H9 (cell line): ENCODE measurements at regions not wholly inside any gene's neighbourhood (a gene's known extent, or its start where the extent isn't known, plus 50 kb on each side); places are given as distances from the start of the nearest gene placed in this dataset.
A peak's percentile ranks its signal among the peaks of the same experiment; 100 is the strongest.

ENCODE experiments used
- DNase-seq: peaks from one replicate; pipeline ENCODE4 v3.0.0-alpha.2; 2017
- H2AFZ ChIP-seq: one replicate; pipeline ENCODE4 v1.6.1; 2013; ENCODE audit warnings: mild to moderate bottlenecking, low read length, control low read depth, moderate library complexity
- H2AK5ac ChIP-seq: 2 replicates; pipeline ENCODE4 v1.6.1; 2013; ENCODE audit warnings: low read length, control low read depth, mixed read lengths; ENCODE audit not compliant: insufficient read length
- H2BK120ac ChIP-seq: one replicate; pipeline ENCODE4 v1.6.1; 2013; ENCODE audit warnings: low read depth, mild to moderate bottlenecking, low read length, control low read depth, inconsistent platforms; ENCODE audit not compliant: poor library complexity, severe bottlenecking
- H2BK12ac ChIP-seq: 2 replicates; pipeline ENCODE4 v1.6.1; 2013; ENCODE audit warnings: low read length, control low read depth, mixed read lengths, low read depth; ENCODE audit not compliant: insufficient read length
- H2BK15ac ChIP-seq: 2 replicates; pipeline ENCODE4 v1.6.1; 2013; ENCODE audit warnings: low read depth, low read length, control low read depth
- H2BK20ac ChIP-seq: one replicate; pipeline ENCODE4 v1.6.1; 2013; ENCODE audit warnings: low read depth, mild to moderate bottlenecking, low read length, control low read depth, inconsistent platforms; ENCODE audit not compliant: poor library complexity, severe bottlenecking
- H2BK5ac ChIP-seq: 2 replicates; pipeline ENCODE4 v1.6.1; 2013; ENCODE audit warnings: low read length, control low read depth, mixed read lengths; ENCODE audit not compliant: insufficient read length
- H3K14ac ChIP-seq: 2 replicates; pipeline ENCODE4 v1.6.1; 2013; ENCODE audit warnings: low read length, control low read depth; ENCODE audit not compliant: insufficient read depth
- H3K18ac ChIP-seq: 2 replicates; pipeline ENCODE4 v1.6.1; 2013; ENCODE audit warnings: low read depth, mild to moderate bottlenecking, mixed read lengths, low read length, control low read depth; ENCODE audit not compliant: insufficient read length
- H3K23ac ChIP-seq: 2 replicates; pipeline ENCODE4 v1.6.1; 2013; ENCODE audit warnings: low read length, control low read depth, mixed read lengths, low read depth; ENCODE audit not compliant: insufficient read length
- H3K23me2 ChIP-seq: 2 replicates; pipeline ENCODE4 v1.6.1; 2013; ENCODE audit warnings: low read depth, mild to moderate bottlenecking, mixed read lengths, low read length, control low read depth; ENCODE audit not compliant: insufficient read length, poor library complexity, severe bottlenecking
- H3K27ac ChIP-seq: 2 replicates; pipeline ENCODE4 v1.5.1; 2013; ENCODE audit warnings: low read length, control low read depth, mixed read lengths, low read depth; ENCODE audit not compliant: insufficient read length
- H3K27me3 ChIP-seq: 2 replicates; pipeline ENCODE4 v1.6.1; 2013; ENCODE audit warnings: low read length, control low read depth, inconsistent platforms; ENCODE audit not compliant: insufficient read depth
- H3K4ac ChIP-seq: 2 replicates; pipeline ENCODE4 v1.6.1; 2013; ENCODE audit warnings: low read depth, mild to moderate bottlenecking, control low read depth, inconsistent platforms, low read length, moderate library complexity
- H3K4me1 ChIP-seq: 2 replicates; pipeline ENCODE4 v1.6.1; 2013; ENCODE audit warnings: low read length, control low read depth, inconsistent platforms; ENCODE audit not compliant: insufficient read depth
- H3K4me2 ChIP-seq: 2 replicates; pipeline ENCODE4 v1.6.1; 2013; ENCODE audit warnings: low read length, control low read depth, mixed read lengths; ENCODE audit not compliant: insufficient read length, insufficient read depth
- H3K56ac ChIP-seq: 2 replicates; pipeline ENCODE4 v1.6.1; 2013; ENCODE audit warnings: low read depth, mild to moderate bottlenecking, mixed read lengths, low read length, control low read depth; ENCODE audit not compliant: insufficient read length
- H3K79me1 ChIP-seq: 2 replicates; pipeline ENCODE4 v1.6.1; 2013; ENCODE audit warnings: low read depth, mild to moderate bottlenecking, moderate library complexity, low read length, control low read depth, inconsistent platforms; ENCODE audit not compliant: insufficient read depth, poor library complexity, severe bottlenecking
- H3K79me2 ChIP-seq: 2 replicates; pipeline ENCODE4 v1.6.1; 2013; ENCODE audit warnings: low read length, control low read depth, inconsistent platforms; ENCODE audit not compliant: insufficient read depth
- H3K9ac ChIP-seq: 2 replicates; pipeline ENCODE4 v1.6.1; 2013; ENCODE audit warnings: low read length, control low read depth, mixed read lengths; ENCODE audit not compliant: insufficient read length; ENCODE audit errors: extremely low read depth
- H3K9me3 ChIP-seq: one replicate; pipeline ENCODE4 v1.6.1; 2013; ENCODE audit warnings: low read depth, low read length, inconsistent platforms; ENCODE audit not compliant: control insufficient read depth
- H3T11ph ChIP-seq: one replicate; pipeline ENCODE4 v1.6.1; 2013; ENCODE audit warnings: mild to moderate bottlenecking, low read length, control low read depth, inconsistent platforms
- H4K20me1 ChIP-seq: one replicate; pipeline ENCODE4 v1.6.1; 2013; ENCODE audit not compliant: control insufficient read depth, insufficient read length, insufficient read depth
- H4K5ac ChIP-seq: 2 replicates; pipeline ENCODE4 v1.6.1; 2013; ENCODE audit warnings: low read depth, mild to moderate bottlenecking, mixed read lengths, low read length, control low read depth; ENCODE audit not compliant: insufficient read length
- H4K8ac ChIP-seq: replicated peaks from 2 replicates; pipeline ENCODE4 v1.6.1; 2013; ENCODE audit warnings: low read length, control low read depth, mixed read lengths, low read depth; ENCODE audit not compliant: insufficient read length
- H4K91ac ChIP-seq: 2 replicates; pipeline ENCODE4 v1.6.1; 2013; ENCODE audit warnings: low read depth, mild to moderate bottlenecking, moderate library complexity, mixed read lengths, low read length, control low read depth; ENCODE audit not compliant: insufficient read length
- H3K27ac Mint-ChIP-seq, 3 experiments: 2 replicates in 2 of 3; 3 replicates in 1 of 3; pipeline ENCODE4 v1.8.0; 2020 to 2021; ENCODE audit warnings: mixed read lengths in 3 of 3, mild to moderate bottlenecking in 1 of 3, moderate library complexity in 1 of 3
- H3K27me3 Mint-ChIP-seq: 2 replicates; pipeline ENCODE4 v1.8.0; 2021; ENCODE audit warnings: low read depth, mild to moderate bottlenecking, moderate library complexity, mixed read lengths
- H3K36me3 Mint-ChIP-seq, 3 experiments: 2 replicates in 2 of 3; 3 replicates in 1 of 3; pipeline ENCODE4 v1.8.0; 2020 to 2021; ENCODE audit warnings: low read depth in 3 of 3, mixed read lengths in 3 of 3; ENCODE audit not compliant: insufficient read depth in 1 of 3
- H3K4me1 Mint-ChIP-seq, 2 experiments: 2 replicates each; pipeline ENCODE4 v1.8.0; 2020; ENCODE audit warnings: mixed read lengths in 2 of 2
- H3K4me3 Mint-ChIP-seq, 2 experiments: 2 replicates in 1 of 2; 3 replicates in 1 of 2; pipeline ENCODE4 v1.8.0; 2020 to 2021; ENCODE audit warnings: mild to moderate bottlenecking in 2 of 2, mixed read lengths in 2 of 2, moderate library complexity in 1 of 2
- H3K9me3 Mint-ChIP-seq, 2 experiments: 2 replicates in 1 of 2; 3 replicates in 1 of 2; pipeline ENCODE4 v1.8.0; 2020; ENCODE audit warnings: mild to moderate bottlenecking in 2 of 2, mixed read lengths in 2 of 2, moderate library complexity in 1 of 2
- WGBS: extraction: QIAGEN DNeasy Blood & Tissue Kit; methylation state at CpG from one replicate; pipeline ENCODE4 v1.1.7; 2013; ENCODE audit warnings: missing lambda C conversion rate, low lambda C conversion rate, mixed read lengths; ENCODE audit not compliant: insufficient read length; ENCODE audit errors: extremely low coverage; 5-methylcytosine and 5-hydroxymethylcytosine counted together
- TF ChIP-seq, protein P1 (sequence below): fragments of 200-600 bp; sonication (generic); conservative IDR thresholded peaks from 3 replicates; pipeline ENCODE4 v1.8.0; 2021; ENCODE audit warnings: antibody characterized with exemption, mild to moderate bottlenecking

DNA sequence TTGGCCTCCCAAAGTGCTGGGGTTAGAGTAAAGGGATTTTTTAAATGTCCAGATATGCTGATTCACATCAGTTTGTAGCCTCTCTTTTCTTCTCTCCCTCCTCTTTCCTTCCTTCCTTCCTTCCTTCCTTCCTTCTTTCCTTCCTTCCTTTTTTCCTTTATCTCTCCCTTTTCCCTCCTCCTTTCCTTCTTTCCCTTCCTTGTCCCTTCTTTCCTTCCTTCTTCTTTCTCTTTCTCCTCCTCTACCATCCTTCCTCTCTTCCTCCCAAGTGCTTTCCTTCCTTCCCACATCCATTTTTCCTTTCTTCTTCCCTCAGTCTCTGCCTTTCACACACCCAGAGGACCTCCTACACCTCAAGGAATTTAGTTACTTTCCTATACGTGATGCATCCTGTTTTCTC lies 671.8 kb downstream of the HS3ST4 start:
- Histone ChIP-seq H2AK5ac (no peak overlapping the region), H3K4me1 (no peaks in the 10 kb centered on the region; the same call in 1 of the 2 replicates), H3K23me2 (no peaks in the 10 kb centered on the region), H2BK15ac (no peak overlapping the region), H3K27ac (no peak overlapping the region), H3K9me3 (no peaks in the 10 kb centered on the region), H2BK120ac (no peak overlapping the region), H4K5ac (no peak overlapping the region), H3K23ac (no peak overlapping the region), H2AFZ (no peak overlapping the region), H3K56ac (no peak overlapping the region), H4K20me1 (no peaks in the 10 kb centered on the region), H3K79me2 (no peaks in the 10 kb centered on the region), H3K27me3 (no peaks in the 10 kb centered on the region), H3K4ac (no peak overlapping the region), H4K91ac (no peak overlapping the region), H2BK12ac (no peak overlapping the region), H3K79me1 (no peaks in the 10 kb centered on the region), H3K4me2 (no peak overlapping the region), H3K18ac (no peak overlapping the region), H3T11ph (no peak overlapping the region), H3K14ac (no peak overlapping the region), H4K8ac (no peak overlapping the region), H2BK5ac (no peak overlapping the region), H2BK20ac (no peak overlapping the region), H3K9ac (no peak overlapping the region)
- WGBS, result no CpG with 5 or more reads among the region's 1 CpG
- peak overlapping the region in 1 of 3 experiments; percentile 2; a peak in 1 of 7 replicates for H3K27ac Mint-ChIP-seq
- no peaks in the 10 kb centered on the region for H3K9me3 Mint-ChIP-seq
- no peaks in the 10 kb centered on the region for H3K36me3 Mint-ChIP-seq
- TF ChIP-seq, protein P1, sequence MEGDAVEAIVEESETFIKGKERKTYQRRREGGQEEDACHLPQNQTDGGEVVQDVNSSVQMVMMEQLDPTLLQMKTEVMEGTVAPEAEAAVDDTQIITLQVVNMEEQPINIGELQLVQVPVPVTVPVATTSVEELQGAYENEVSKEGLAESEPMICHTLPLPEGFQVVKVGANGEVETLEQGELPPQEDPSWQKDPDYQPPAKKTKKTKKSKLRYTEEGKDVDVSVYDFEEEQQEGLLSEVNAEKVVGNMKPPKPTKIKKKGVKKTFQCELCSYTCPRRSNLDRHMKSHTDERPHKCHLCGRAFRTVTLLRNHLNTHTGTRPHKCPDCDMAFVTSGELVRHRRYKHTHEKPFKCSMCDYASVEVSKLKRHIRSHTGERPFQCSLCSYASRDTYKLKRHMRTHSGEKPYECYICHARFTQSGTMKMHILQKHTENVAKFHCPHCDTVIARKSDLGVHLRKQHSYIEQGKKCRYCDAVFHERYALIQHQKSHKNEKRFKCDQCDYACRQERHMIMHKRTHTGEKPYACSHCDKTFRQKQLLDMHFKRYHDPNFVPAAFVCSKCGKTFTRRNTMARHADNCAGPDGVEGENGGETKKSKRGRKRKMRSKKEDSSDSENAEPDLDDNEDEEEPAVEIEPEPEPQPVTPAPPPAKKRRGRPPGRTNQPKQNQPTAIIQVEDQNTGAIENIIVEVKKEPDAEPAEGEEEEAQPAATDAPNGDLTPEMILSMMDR, result no peak
- peaks cover 3% of the 10 kb centered on the region for H3K27me3 Mint-ChIP-seq
- H3K4me3 Mint-ChIP-seq, result no peak overlapping the region
- no peak for DNase-seq
- peaks cover 12 to 15% of the 10 kb centered on the region in 2 experiments for H3K4me1 Mint-ChIP-seq
